ENCODE measurements at regions not wholly inside any gene's neighbourhood (a gene's known extent, or its start where the extent isn't known, plus 50 kb on each side); places are given as distances from the start of the nearest gene placed in this dataset.

DNA sequence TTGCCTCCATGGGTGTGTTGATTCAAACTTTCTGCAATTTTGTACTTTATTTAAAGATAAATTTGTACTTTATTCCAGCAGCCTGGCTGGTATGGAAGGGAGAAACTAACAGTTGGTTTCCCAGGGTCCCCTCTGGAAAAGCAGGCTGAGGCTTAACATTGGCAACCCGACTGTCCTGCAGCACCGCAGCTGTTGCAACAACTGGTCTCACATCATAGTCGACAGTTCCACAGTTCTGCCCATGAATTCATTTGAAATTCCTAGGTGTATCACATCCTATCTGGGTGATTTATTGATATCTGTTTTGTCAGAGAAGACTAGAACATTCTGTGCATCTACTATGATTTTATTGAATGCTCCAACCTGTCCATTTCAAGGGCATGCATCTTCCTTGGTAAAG lies 98.8 kb upstream of the GATB start:
- H3K23me2 ChIP-seq (ENCODE audit: insufficient read length, low read depth, low read length, poor library complexity, severe bottlenecking): no peaks in the 10 kb centered on the region
- H4K5ac ChIP-seq (ENCODE audit: insufficient read length, low read depth, low read length): no peak overlapping the region
- no peak overlapping the region for H2AFZ ChIP-seq (ENCODE audit: low read length)
- no peak overlapping the region for H3T11ph ChIP-seq (ENCODE audit: low read length)
- no peaks in the 10 kb centered on the region for H3K79me2 ChIP-seq (ENCODE audit: insufficient read depth, low read length)
- H2AK5ac ChIP-seq (ENCODE audit: insufficient read length, low read length): no peak overlapping the region
- Mint-ChIP-seq H3K4me3 (no peak overlapping the region), H3K9me3 (no peaks in the 10 kb centered on the region), H3K27me3 (ENCODE audit: low read depth) (peaks cover 1% of the 10 kb centered on the region; the same call in 1 of the 2 replicates), H3K27ac (no peak overlapping the region), H3K4me1 (0 out of 4 replicates have a peak, but pooled peaks cover 0 to 2% of the 10 kb centered on the region in 2 experiments), H3K36me3 (ENCODE audit: insufficient read depth in 1 of 3, low read depth in 3 of 3) (no peaks in the 10 kb centered on the region)
- H3K4ac ChIP-seq (ENCODE audit: low read depth, low read length): no peak overlapping the region
- no peak overlapping the region for H3K18ac ChIP-seq (ENCODE audit: insufficient read length, low read depth, low read length)
- no peak overlapping the region for H2BK15ac ChIP-seq (ENCODE audit: low read depth, low read length)
- DNase-seq: no peak
- no peak overlapping the region for H3K9ac ChIP-seq (ENCODE audit: extremely low read depth, insufficient read length, low read length)
- whole genome bisulfite sequencing (ENCODE audit: extremely low coverage, insufficient read length, low lambda C conversion rate): no CpG with 5 or more reads among the region's 3 CpGs
- no peak overlapping the region for H3K56ac ChIP-seq (ENCODE audit: insufficient read length, low read depth, low read length)
- H3K14ac ChIP-seq (ENCODE audit: insufficient read depth, low read length): no peak overlapping the region
- H4K91ac ChIP-seq (ENCODE audit: insufficient read length, low read depth, low read length): no peak overlapping the region
- H3K23ac ChIP-seq (ENCODE audit: insufficient read length, low read depth, low read length): no peak overlapping the region
- no peak overlapping the region for H2BK5ac ChIP-seq (ENCODE audit: insufficient read length, low read length)
- H2BK12ac ChIP-seq (ENCODE audit: insufficient read length, low read depth, low read length): no peak overlapping the region
- no peak overlapping the region for H3K27ac ChIP-seq (ENCODE audit: insufficient read length, low read depth, low read length)
- H3K79me1 ChIP-seq (ENCODE audit: insufficient read depth, low read depth, low read length, poor library complexity, severe bottlenecking): no peaks in the 10 kb centered on the region
- no peaks in the 10 kb centered on the region for H3K9me3 ChIP-seq (ENCODE audit: control insufficient read depth, low read depth, low read length)
- H4K8ac ChIP-seq (replicated peaks; ENCODE audit: insufficient read length, low read depth, low read length): no peak overlapping the region
- H3K27me3 ChIP-seq (ENCODE audit: insufficient read depth, low read length): no peaks in the 10 kb centered on the region
- no peaks in the 10 kb centered on the region for H4K20me1 ChIP-seq (ENCODE audit: control insufficient read depth, insufficient read depth, insufficient read length)
- no peak overlapping the region for H3K4me2 ChIP-seq (ENCODE audit: insufficient read depth, insufficient read length, low read length)
- H3K4me1 ChIP-seq (ENCODE audit: insufficient read depth, low read length): no peaks in the 10 kb centered on the region
- no peak overlapping the region for H2BK120ac ChIP-seq (ENCODE audit: low read depth, low read length, poor library complexity, severe bottlenecking)
- no peak overlapping the region for H2BK20ac ChIP-seq (ENCODE audit: low read depth, low read length, poor library complexity, severe bottlenecking)
- TF ChIP-seq, protein P1, sequence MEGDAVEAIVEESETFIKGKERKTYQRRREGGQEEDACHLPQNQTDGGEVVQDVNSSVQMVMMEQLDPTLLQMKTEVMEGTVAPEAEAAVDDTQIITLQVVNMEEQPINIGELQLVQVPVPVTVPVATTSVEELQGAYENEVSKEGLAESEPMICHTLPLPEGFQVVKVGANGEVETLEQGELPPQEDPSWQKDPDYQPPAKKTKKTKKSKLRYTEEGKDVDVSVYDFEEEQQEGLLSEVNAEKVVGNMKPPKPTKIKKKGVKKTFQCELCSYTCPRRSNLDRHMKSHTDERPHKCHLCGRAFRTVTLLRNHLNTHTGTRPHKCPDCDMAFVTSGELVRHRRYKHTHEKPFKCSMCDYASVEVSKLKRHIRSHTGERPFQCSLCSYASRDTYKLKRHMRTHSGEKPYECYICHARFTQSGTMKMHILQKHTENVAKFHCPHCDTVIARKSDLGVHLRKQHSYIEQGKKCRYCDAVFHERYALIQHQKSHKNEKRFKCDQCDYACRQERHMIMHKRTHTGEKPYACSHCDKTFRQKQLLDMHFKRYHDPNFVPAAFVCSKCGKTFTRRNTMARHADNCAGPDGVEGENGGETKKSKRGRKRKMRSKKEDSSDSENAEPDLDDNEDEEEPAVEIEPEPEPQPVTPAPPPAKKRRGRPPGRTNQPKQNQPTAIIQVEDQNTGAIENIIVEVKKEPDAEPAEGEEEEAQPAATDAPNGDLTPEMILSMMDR (conservative IDR thresholded peaks at IDR 0.05): no peak
